Gastrocnemius medialis (tissue), 4 donors: ENCODE measurements at regions not wholly inside any gene's neighbourhood (a gene's known extent, or its start where the extent isn't known, plus 50 kb on each side); places are given as distances from the start of the nearest gene placed in this dataset.

Experiments
- POLR2A ChIP-seq, 2 donors: fragments of 450-650 bp; IDR thresholded peaks; one replicate each; pipeline ENCODE4 v1.6.1; 2017; ENCODE audit warnings: antibody characterized with exemption in 2 of 2, mild to moderate bottlenecking in 2 of 2, moderate library complexity in 2 of 2
- TF ChIP-seq, protein P1 (sequence below), 5 experiments: fragments of 450-650 bp in 3 of 5; fragments of 200-600 bp in 2 of 5; sonication (generic) in 2 of 5; IDR thresholded peaks in 4 of 5; conservative IDR thresholded peaks in 1 of 5; 1 replicate in 4 of 5; 2 replicates in 1 of 5; pipeline ENCODE4 v1.5.1; 2016 to 2019; ENCODE audit warnings: antibody characterized with exemption in 5 of 5, mild to moderate bottlenecking in 3 of 5, moderate library complexity in 3 of 5

DNA sequence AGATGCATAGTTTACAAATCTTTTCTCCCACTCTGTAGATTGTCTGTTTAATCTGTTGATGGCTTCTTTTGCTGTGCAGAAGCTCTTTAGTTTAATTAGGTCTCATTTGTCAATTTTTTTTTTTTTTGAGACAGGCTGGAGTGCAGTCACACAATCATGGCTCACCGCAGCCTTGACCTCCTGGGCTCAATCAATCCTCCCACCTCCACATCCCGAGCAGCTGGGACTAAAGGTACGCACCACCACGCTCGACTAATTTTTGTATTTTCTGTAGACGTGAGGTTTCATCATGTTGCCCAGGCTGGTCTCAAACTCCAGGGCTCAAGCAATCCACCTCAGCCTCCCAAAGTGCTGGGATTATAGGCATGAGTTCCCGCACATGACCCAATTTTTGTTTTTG lies 1655.8 kb downstream of the REEP3 start:
- TF ChIP-seq, protein P1, sequence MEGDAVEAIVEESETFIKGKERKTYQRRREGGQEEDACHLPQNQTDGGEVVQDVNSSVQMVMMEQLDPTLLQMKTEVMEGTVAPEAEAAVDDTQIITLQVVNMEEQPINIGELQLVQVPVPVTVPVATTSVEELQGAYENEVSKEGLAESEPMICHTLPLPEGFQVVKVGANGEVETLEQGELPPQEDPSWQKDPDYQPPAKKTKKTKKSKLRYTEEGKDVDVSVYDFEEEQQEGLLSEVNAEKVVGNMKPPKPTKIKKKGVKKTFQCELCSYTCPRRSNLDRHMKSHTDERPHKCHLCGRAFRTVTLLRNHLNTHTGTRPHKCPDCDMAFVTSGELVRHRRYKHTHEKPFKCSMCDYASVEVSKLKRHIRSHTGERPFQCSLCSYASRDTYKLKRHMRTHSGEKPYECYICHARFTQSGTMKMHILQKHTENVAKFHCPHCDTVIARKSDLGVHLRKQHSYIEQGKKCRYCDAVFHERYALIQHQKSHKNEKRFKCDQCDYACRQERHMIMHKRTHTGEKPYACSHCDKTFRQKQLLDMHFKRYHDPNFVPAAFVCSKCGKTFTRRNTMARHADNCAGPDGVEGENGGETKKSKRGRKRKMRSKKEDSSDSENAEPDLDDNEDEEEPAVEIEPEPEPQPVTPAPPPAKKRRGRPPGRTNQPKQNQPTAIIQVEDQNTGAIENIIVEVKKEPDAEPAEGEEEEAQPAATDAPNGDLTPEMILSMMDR (IDR thresholded peaks at IDR 0.05 in 4 of 5, conservative IDR thresholded peaks at IDR 0.05 in 1 of 5): no peak
- TF ChIP-seq POLR2A (IDR thresholded peaks at IDR 0.05): no peak
